H9 (cell line): ENCODE measurements at regions not wholly inside any gene's neighbourhood (a gene's known extent, or its start where the extent isn't known, plus 50 kb on each side); places are given as distances from the start of the nearest gene placed in this dataset.

Source experiments
- DNase-seq: peaks from one replicate; pipeline ENCODE4 v3.0.0-alpha.2; 2017
- H2AFZ ChIP-seq: one replicate; pipeline ENCODE4 v1.6.1; 2013; ENCODE audit warnings: mild to moderate bottlenecking, low read length, control low read depth, moderate library complexity
- H2AK5ac ChIP-seq: 2 replicates; pipeline ENCODE4 v1.6.1; 2013; ENCODE audit warnings: low read length, control low read depth, mixed read lengths; ENCODE audit not compliant: insufficient read length
- H2BK120ac ChIP-seq: one replicate; pipeline ENCODE4 v1.6.1; 2013; ENCODE audit warnings: low read depth, mild to moderate bottlenecking, low read length, control low read depth, inconsistent platforms; ENCODE audit not compliant: poor library complexity, severe bottlenecking
- H2BK12ac ChIP-seq: 2 replicates; pipeline ENCODE4 v1.6.1; 2013; ENCODE audit warnings: low read length, control low read depth, mixed read lengths, low read depth; ENCODE audit not compliant: insufficient read length
- H2BK15ac ChIP-seq: 2 replicates; pipeline ENCODE4 v1.6.1; 2013; ENCODE audit warnings: low read depth, low read length, control low read depth
- H2BK20ac ChIP-seq: one replicate; pipeline ENCODE4 v1.6.1; 2013; ENCODE audit warnings: low read depth, mild to moderate bottlenecking, low read length, control low read depth, inconsistent platforms; ENCODE audit not compliant: poor library complexity, severe bottlenecking
- H2BK5ac ChIP-seq: 2 replicates; pipeline ENCODE4 v1.6.1; 2013; ENCODE audit warnings: low read length, control low read depth, mixed read lengths; ENCODE audit not compliant: insufficient read length
- H3K14ac ChIP-seq: 2 replicates; pipeline ENCODE4 v1.6.1; 2013; ENCODE audit warnings: low read length, control low read depth; ENCODE audit not compliant: insufficient read depth
- H3K18ac ChIP-seq: 2 replicates; pipeline ENCODE4 v1.6.1; 2013; ENCODE audit warnings: low read depth, mild to moderate bottlenecking, mixed read lengths, low read length, control low read depth; ENCODE audit not compliant: insufficient read length
- H3K23ac ChIP-seq: 2 replicates; pipeline ENCODE4 v1.6.1; 2013; ENCODE audit warnings: low read length, control low read depth, mixed read lengths, low read depth; ENCODE audit not compliant: insufficient read length
- H3K23me2 ChIP-seq: 2 replicates; pipeline ENCODE4 v1.6.1; 2013; ENCODE audit warnings: low read depth, mild to moderate bottlenecking, mixed read lengths, low read length, control low read depth; ENCODE audit not compliant: insufficient read length, poor library complexity, severe bottlenecking
- H3K27ac ChIP-seq: 2 replicates; pipeline ENCODE4 v1.5.1; 2013; ENCODE audit warnings: low read length, control low read depth, mixed read lengths, low read depth; ENCODE audit not compliant: insufficient read length
- H3K27me3 ChIP-seq: 2 replicates; pipeline ENCODE4 v1.6.1; 2013; ENCODE audit warnings: low read length, control low read depth, inconsistent platforms; ENCODE audit not compliant: insufficient read depth
- H3K4ac ChIP-seq: 2 replicates; pipeline ENCODE4 v1.6.1; 2013; ENCODE audit warnings: low read depth, mild to moderate bottlenecking, control low read depth, inconsistent platforms, low read length, moderate library complexity
- H3K4me1 ChIP-seq: 2 replicates; pipeline ENCODE4 v1.6.1; 2013; ENCODE audit warnings: low read length, control low read depth, inconsistent platforms; ENCODE audit not compliant: insufficient read depth
- H3K4me2 ChIP-seq: 2 replicates; pipeline ENCODE4 v1.6.1; 2013; ENCODE audit warnings: low read length, control low read depth, mixed read lengths; ENCODE audit not compliant: insufficient read length, insufficient read depth
- H3K56ac ChIP-seq: 2 replicates; pipeline ENCODE4 v1.6.1; 2013; ENCODE audit warnings: low read depth, mild to moderate bottlenecking, mixed read lengths, low read length, control low read depth; ENCODE audit not compliant: insufficient read length
- H3K79me1 ChIP-seq: 2 replicates; pipeline ENCODE4 v1.6.1; 2013; ENCODE audit warnings: low read depth, mild to moderate bottlenecking, moderate library complexity, low read length, control low read depth, inconsistent platforms; ENCODE audit not compliant: insufficient read depth, poor library complexity, severe bottlenecking
- H3K79me2 ChIP-seq: 2 replicates; pipeline ENCODE4 v1.6.1; 2013; ENCODE audit warnings: low read length, control low read depth, inconsistent platforms; ENCODE audit not compliant: insufficient read depth
- H3K9ac ChIP-seq: 2 replicates; pipeline ENCODE4 v1.6.1; 2013; ENCODE audit warnings: low read length, control low read depth, mixed read lengths; ENCODE audit not compliant: insufficient read length; ENCODE audit errors: extremely low read depth
- H3K9me3 ChIP-seq: one replicate; pipeline ENCODE4 v1.6.1; 2013; ENCODE audit warnings: low read depth, low read length, inconsistent platforms; ENCODE audit not compliant: control insufficient read depth
- H3T11ph ChIP-seq: one replicate; pipeline ENCODE4 v1.6.1; 2013; ENCODE audit warnings: mild to moderate bottlenecking, low read length, control low read depth, inconsistent platforms
- H4K20me1 ChIP-seq: one replicate; pipeline ENCODE4 v1.6.1; 2013; ENCODE audit not compliant: control insufficient read depth, insufficient read length, insufficient read depth
- H4K5ac ChIP-seq: 2 replicates; pipeline ENCODE4 v1.6.1; 2013; ENCODE audit warnings: low read depth, mild to moderate bottlenecking, mixed read lengths, low read length, control low read depth; ENCODE audit not compliant: insufficient read length
- H4K8ac ChIP-seq: replicated peaks from 2 replicates; pipeline ENCODE4 v1.6.1; 2013; ENCODE audit warnings: low read length, control low read depth, mixed read lengths, low read depth; ENCODE audit not compliant: insufficient read length
- H4K91ac ChIP-seq: 2 replicates; pipeline ENCODE4 v1.6.1; 2013; ENCODE audit warnings: low read depth, mild to moderate bottlenecking, moderate library complexity, mixed read lengths, low read length, control low read depth; ENCODE audit not compliant: insufficient read length
- H3K27ac Mint-ChIP-seq, 3 experiments: 2 replicates in 2 of 3; 3 replicates in 1 of 3; pipeline ENCODE4 v1.8.0; 2020 to 2021; ENCODE audit warnings: mixed read lengths in 3 of 3, mild to moderate bottlenecking in 1 of 3, moderate library complexity in 1 of 3
- H3K27me3 Mint-ChIP-seq: 2 replicates; pipeline ENCODE4 v1.8.0; 2021; ENCODE audit warnings: low read depth, mild to moderate bottlenecking, moderate library complexity, mixed read lengths
- H3K36me3 Mint-ChIP-seq, 3 experiments: 2 replicates in 2 of 3; 3 replicates in 1 of 3; pipeline ENCODE4 v1.8.0; 2020 to 2021; ENCODE audit warnings: low read depth in 3 of 3, mixed read lengths in 3 of 3; ENCODE audit not compliant: insufficient read depth in 1 of 3
- H3K4me1 Mint-ChIP-seq, 2 experiments: 2 replicates each; pipeline ENCODE4 v1.8.0; 2020; ENCODE audit warnings: mixed read lengths in 2 of 2
- H3K4me3 Mint-ChIP-seq, 2 experiments: 2 replicates in 1 of 2; 3 replicates in 1 of 2; pipeline ENCODE4 v1.8.0; 2020 to 2021; ENCODE audit warnings: mild to moderate bottlenecking in 2 of 2, mixed read lengths in 2 of 2, moderate library complexity in 1 of 2
- H3K9me3 Mint-ChIP-seq, 2 experiments: 2 replicates in 1 of 2; 3 replicates in 1 of 2; pipeline ENCODE4 v1.8.0; 2020; ENCODE audit warnings: mild to moderate bottlenecking in 2 of 2, mixed read lengths in 2 of 2, moderate library complexity in 1 of 2
- WGBS: extraction: QIAGEN DNeasy Blood & Tissue Kit; methylation state at CpG from one replicate; pipeline ENCODE4 v1.1.7; 2013; ENCODE audit warnings: missing lambda C conversion rate, low lambda C conversion rate, mixed read lengths; ENCODE audit not compliant: insufficient read length; ENCODE audit errors: extremely low coverage; 5-methylcytosine and 5-hydroxymethylcytosine counted together
- TF ChIP-seq, protein P1 (sequence below): fragments of 200-600 bp; sonication (generic); conservative IDR thresholded peaks from 3 replicates; pipeline ENCODE4 v1.8.0; 2021; ENCODE audit warnings: antibody characterized with exemption, mild to moderate bottlenecking

DNA sequence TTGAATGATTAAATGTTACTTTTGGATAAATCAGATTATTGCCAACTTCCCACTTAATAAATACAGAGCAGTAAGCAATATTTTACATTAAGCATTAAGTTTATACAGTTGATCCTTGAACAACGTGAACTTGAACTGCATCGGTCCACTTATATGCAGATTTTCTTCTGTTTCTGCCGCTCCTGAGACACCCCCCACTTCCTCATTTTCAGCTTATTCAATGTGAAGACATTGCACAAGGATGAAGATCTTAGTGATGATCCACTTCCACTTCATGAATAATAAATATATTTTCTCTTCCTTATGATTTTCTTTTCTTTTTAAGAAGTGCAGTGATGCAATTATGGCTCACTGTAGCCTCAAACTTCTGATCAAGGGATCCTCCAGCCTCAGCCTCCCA, 167.2 kb downstream of the LINC00237 start:
- Histone ChIP-seq H3K4me2 (no peak overlapping the region), H2BK15ac (no peak overlapping the region), H4K20me1 (no peaks in the 10 kb centered on the region), H2AK5ac (no peak overlapping the region), H3K9ac (no peak overlapping the region), H3K23ac (no peak overlapping the region), H4K8ac (no peak overlapping the region), H2BK5ac (no peak overlapping the region), H3T11ph (no peak overlapping the region), H2BK20ac (no peak overlapping the region), H3K56ac (no peak overlapping the region), H3K79me2 (no peaks in the 10 kb centered on the region), H4K5ac (no peak overlapping the region), H3K14ac (no peak overlapping the region), H2AFZ (no peak overlapping the region), H3K27ac (no peak overlapping the region), H3K27me3 (no peaks in the 10 kb centered on the region), H3K23me2 (no peaks in the 10 kb centered on the region), H3K18ac (no peak overlapping the region), H4K91ac (no peak overlapping the region), H2BK120ac (no peak overlapping the region), H3K4ac (no peak overlapping the region), H3K4me1 (no peaks in the 10 kb centered on the region), H3K79me1 (no peaks in the 10 kb centered on the region), H3K9me3 (no peaks in the 10 kb centered on the region), H2BK12ac (no peak overlapping the region)
- Mint-ChIP-seq H3K9me3 (no peaks in the 10 kb centered on the region; a peak in 1 of 5 replicates), H3K27me3 (no peaks in the 10 kb centered on the region; the same call in 1 of the 2 replicates), H3K4me1 (no peaks in the 10 kb centered on the region), H3K4me3 (no peak overlapping the region), H3K36me3 (no peaks in the 10 kb centered on the region; a peak in 1 of 7 replicates), H3K27ac (no peak overlapping the region)
- TF ChIP-seq, protein P1, sequence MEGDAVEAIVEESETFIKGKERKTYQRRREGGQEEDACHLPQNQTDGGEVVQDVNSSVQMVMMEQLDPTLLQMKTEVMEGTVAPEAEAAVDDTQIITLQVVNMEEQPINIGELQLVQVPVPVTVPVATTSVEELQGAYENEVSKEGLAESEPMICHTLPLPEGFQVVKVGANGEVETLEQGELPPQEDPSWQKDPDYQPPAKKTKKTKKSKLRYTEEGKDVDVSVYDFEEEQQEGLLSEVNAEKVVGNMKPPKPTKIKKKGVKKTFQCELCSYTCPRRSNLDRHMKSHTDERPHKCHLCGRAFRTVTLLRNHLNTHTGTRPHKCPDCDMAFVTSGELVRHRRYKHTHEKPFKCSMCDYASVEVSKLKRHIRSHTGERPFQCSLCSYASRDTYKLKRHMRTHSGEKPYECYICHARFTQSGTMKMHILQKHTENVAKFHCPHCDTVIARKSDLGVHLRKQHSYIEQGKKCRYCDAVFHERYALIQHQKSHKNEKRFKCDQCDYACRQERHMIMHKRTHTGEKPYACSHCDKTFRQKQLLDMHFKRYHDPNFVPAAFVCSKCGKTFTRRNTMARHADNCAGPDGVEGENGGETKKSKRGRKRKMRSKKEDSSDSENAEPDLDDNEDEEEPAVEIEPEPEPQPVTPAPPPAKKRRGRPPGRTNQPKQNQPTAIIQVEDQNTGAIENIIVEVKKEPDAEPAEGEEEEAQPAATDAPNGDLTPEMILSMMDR, result no peak
- no CpG with 5 or more reads among the region's 3 CpGs for WGBS
- no peak for DNase-seq
